ENCODE measurements at regions not wholly inside any gene's neighbourhood (a gene's known extent, or its start where the extent isn't known, plus 50 kb on each side); places are given as distances from the start of the nearest gene placed in this dataset.
A peak's percentile ranks its signal among the peaks of the same experiment; 100 is the strongest.

DNA sequence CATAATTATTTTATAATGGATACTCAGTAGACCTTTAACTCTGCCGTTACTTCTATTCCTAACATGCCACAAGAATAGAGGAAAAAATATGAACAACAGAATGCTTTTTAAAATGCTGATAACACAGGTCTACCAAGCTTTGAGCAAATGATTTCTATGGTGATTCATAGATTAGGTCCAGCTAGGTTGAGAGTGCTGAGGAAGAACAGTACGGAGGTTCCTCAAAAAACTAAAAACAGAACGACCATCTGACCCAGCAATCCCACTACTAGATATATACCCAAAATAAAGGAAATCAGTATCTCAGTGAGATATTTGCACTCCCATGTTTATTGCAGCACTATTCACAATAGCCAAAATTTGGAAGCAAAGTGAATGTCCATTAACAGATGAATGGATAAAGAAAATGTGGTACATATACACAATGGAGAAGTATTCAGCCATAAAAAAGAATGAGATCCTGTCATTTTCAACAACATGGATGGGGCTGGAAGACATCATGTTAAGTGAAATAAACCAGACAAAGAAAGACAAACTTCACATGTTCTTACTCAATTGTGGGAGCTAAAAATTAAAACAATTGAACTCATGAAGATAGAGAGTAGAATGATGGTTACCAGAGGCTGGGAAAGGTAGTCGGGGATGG lies 111.6 kb upstream of the SERTAD2 start:
- H3K4me1 ChIP-seq (ENCODE audit: control insufficient read depth, insufficient read depth, low read length): peaks cover 4% of the 10 kb centered on the region
- no peak overlapping the region for H3K4me3 ChIP-seq (ENCODE audit: low read length)
- Mint-ChIP-seq H3K27ac (peak overlapping the region; percentile 5 to 57), H3K27me3 (ENCODE audit: low read depth in 2 of 2) (peaks cover 0 to 6% of the 10 kb centered on the region in 2 donors), H3K4me1 (peaks cover 20 to 29% of the 10 kb centered on the region in 2 donors), H3K36me3 (no peaks in the 10 kb centered on the region), H3K9me3 (no peaks in the 10 kb centered on the region), H3K4me3 (no peak overlapping the region)
- no peaks in the 10 kb centered on the region for H3K27me3 ChIP-seq (ENCODE audit: control insufficient read depth, insufficient read depth, low read length)
- WGBS (ENCODE audit: insufficient coverage): 78% methylated on average over 3 of the region's 4 CpGs
- intact Hi-C loops (cut with micrococcal nuclease): no loop called here
- H3K36me3 ChIP-seq (ENCODE audit: control insufficient read depth, insufficient read depth, low read length): no peaks in the 10 kb centered on the region
- ATAC-seq (no peak), DNase-seq (no peak)
- no peaks in the 10 kb centered on the region for H3K9me3 ChIP-seq (ENCODE audit: control insufficient read depth, insufficient read depth, low read length)
- TF ChIP-seq, protein P1, sequence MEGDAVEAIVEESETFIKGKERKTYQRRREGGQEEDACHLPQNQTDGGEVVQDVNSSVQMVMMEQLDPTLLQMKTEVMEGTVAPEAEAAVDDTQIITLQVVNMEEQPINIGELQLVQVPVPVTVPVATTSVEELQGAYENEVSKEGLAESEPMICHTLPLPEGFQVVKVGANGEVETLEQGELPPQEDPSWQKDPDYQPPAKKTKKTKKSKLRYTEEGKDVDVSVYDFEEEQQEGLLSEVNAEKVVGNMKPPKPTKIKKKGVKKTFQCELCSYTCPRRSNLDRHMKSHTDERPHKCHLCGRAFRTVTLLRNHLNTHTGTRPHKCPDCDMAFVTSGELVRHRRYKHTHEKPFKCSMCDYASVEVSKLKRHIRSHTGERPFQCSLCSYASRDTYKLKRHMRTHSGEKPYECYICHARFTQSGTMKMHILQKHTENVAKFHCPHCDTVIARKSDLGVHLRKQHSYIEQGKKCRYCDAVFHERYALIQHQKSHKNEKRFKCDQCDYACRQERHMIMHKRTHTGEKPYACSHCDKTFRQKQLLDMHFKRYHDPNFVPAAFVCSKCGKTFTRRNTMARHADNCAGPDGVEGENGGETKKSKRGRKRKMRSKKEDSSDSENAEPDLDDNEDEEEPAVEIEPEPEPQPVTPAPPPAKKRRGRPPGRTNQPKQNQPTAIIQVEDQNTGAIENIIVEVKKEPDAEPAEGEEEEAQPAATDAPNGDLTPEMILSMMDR (IDR thresholded peaks at IDR 0.05): no peak
- H3K27ac ChIP-seq (ENCODE audit: low read length): no peak overlapping the region

DNA sequence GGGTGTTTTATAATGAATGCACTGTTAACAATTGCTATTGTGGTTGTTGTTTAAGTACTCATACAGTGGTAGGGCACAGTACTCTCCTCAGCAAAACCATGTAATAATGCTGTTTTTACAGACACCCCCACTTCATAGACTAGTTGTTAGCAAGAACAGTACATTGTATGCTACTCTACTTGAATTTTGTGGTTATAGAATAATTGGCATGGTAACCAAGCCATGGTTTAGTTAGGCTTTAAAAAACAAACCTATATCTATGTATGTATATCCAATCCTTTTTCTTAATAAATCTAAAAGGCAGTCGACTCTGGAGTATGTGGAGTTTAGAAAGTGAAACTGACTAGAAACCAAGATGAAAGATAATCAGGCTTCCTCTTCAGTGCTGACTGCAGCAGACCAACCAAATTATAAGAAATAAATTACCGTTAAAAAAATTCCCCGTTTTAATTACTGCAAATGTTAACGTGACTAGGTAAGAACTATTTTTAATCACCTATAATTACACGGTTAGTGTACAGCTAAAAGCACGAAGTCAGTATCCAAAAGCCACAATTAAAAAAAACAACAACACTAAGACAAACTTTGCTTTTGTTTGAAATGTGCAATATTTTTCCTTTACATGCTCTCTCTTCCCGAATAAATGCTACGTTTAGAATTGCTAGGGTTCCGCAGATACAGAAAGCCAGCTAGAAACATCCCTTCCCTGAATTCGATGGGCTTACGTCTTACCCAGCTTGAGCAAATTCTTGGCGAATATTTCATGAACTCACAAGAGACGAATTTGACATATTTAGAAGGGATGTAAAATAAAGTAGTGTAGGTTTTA lies 113.3 kb upstream of the SERTAD2 start:
- Histone ChIP-seq H3K27me3 (ENCODE audit: control insufficient read depth, insufficient read depth, low read length) (no peaks in the 10 kb centered on the region), H3K27ac (ENCODE audit: low read length) (peak overlapping the region; percentile 95), H3K9me3 (ENCODE audit: control insufficient read depth, insufficient read depth, low read length) (no peaks in the 10 kb centered on the region), H3K4me1 (ENCODE audit: control insufficient read depth, insufficient read depth, low read length) (peaks cover 4% of the 10 kb centered on the region), H3K4me3 (ENCODE audit: low read length) (peak overlapping the region; percentile 76), H3K36me3 (ENCODE audit: control insufficient read depth, insufficient read depth, low read length) (no peaks in the 10 kb centered on the region)
- Mint-ChIP-seq H3K27me3 (ENCODE audit: low read depth in 2 of 2) (peaks cover 4 to 18% of the 10 kb centered on the region in 2 donors), H3K27ac (peak overlapping the region; percentile 88 to 96), H3K4me3 (peak overlapping the region; percentile 96), H3K4me1 (peaks cover 20 to 29% of the 10 kb centered on the region in 2 donors), H3K9me3 (no peaks in the 10 kb centered on the region), H3K36me3 (no peaks in the 10 kb centered on the region)
- 0% methylated on average over 12 of the region's 13 CpGs for WGBS (ENCODE audit: insufficient coverage)
- TF ChIP-seq, protein P1 (IDR thresholded peaks at IDR 0.05): no peak
- peak in 1 of 2 donors; percentile 73 for DNase-seq
- intact Hi-C loops (cut with micrococcal nuclease): loop anchor here (1.0 kb wide), 2 partner anchors 16 to 123 kb away; no protein-coding TSS in a partner anchor
- ATAC-seq: peak; percentile 48 to 67 (median 55)

DNA sequence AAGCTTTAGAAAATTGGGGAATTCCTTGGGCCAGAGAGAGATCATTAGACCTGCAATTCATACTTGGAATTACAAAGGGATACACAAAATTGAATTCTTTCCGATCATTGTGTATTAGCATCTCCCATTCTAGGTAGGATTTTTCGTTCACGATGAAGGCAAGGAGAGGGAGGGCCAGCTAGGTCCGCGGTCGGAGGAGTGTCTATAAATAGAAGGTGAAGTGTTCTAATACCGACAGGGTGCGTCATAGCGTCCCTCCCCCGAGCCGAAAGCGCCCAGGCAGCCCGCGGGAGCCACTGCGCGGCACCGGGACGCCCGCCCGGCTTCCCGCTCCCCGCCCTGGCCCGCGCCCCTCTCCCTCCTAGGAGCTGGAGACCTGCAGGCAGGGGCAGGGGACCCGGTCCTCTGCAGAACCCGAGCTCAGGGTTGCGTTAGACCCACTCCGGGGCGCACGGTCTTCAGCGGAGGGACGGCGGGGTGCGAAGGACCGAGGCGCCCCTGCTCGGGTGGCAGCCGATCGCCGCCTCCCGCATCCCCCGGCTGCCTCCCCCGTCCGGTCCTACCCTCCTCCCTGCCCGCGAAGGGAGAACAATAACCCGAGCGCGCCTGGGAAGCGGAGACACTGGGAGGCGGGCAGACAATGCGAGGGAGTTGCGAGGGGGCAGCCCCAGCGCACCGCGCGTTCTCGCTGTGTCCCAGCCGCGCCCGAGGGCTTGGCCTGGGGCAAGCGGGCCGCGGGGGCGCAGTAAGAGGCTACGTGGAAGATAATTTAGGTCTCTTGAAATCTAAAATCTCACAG lies 114.2 kb upstream of the SERTAD2 start:
- TF ChIP-seq, protein P1 (IDR thresholded peaks at IDR 0.05): no peak
- peaks cover 4% of the 10 kb centered on the region for H3K4me1 ChIP-seq (ENCODE audit: control insufficient read depth, insufficient read depth, low read length)
- peak overlapping the region; percentile 88 to 96 for H3K27ac Mint-ChIP-seq
- DNase-seq (peak; percentile 77 to 87), ATAC-seq (peak; percentile 85 to 92 (median 92))
- peak overlapping the region; percentile 95 for H3K27ac ChIP-seq (ENCODE audit: low read length)
- H3K4me3 Mint-ChIP-seq: peak overlapping the region; percentile 96
- intact Hi-C loops (cut with micrococcal nuclease): loop anchor here (1.0 kb wide), 2 partner anchors 17 to 124 kb away; no protein-coding TSS in a partner anchor
- no peaks in the 10 kb centered on the region for H3K36me3 Mint-ChIP-seq
- no peaks in the 10 kb centered on the region for H3K27me3 ChIP-seq (ENCODE audit: control insufficient read depth, insufficient read depth, low read length)
- peaks cover 4 to 13% of the 10 kb centered on the region in 2 donors for H3K27me3 Mint-ChIP-seq (ENCODE audit: low read depth in 2 of 2)
- peak overlapping the region; percentile 76 for H3K4me3 ChIP-seq (ENCODE audit: low read length)
- no peaks in the 10 kb centered on the region for H3K36me3 ChIP-seq (ENCODE audit: control insufficient read depth, insufficient read depth, low read length)
- H3K9me3 Mint-ChIP-seq: no peaks in the 10 kb centered on the region
- H3K9me3 ChIP-seq (ENCODE audit: control insufficient read depth, insufficient read depth, low read length): no peaks in the 10 kb centered on the region
- under 1% methylated on average over 66 of the region's 66 CpGs for WGBS (ENCODE audit: insufficient coverage)
- H3K4me1 Mint-ChIP-seq: peaks cover 20 to 29% of the 10 kb centered on the region in 2 donors

All from natural killer cell (primary cell).